ENCODE measurements at regions not wholly inside any gene's neighbourhood (a gene's known extent, or its start where the extent isn't known, plus 50 kb on each side); places are given as distances from the start of the nearest gene placed in this dataset.

GRCh38 chr14:21937996-21938395 is 264.4 kb upstream of the OR4E1 start:
- TF ChIP-seq ZNF274 (IDR thresholded peaks at IDR 0.05; ENCODE audit: low read depth, low read length) (no peak), SUZ12 (IDR thresholded peaks at IDR 0.05; ENCODE audit: extremely low read depth, insufficient read depth, insufficient read length) (no peak)

All from NT2/D1 (cell line).